Stimulated activated CD4-positive, alpha-beta T cell treated with anti-CD3 and anti-CD28 coated beads, Interleukin-12 subunit alpha, Interleukin-12 subunit beta, amount 100 ng/mL, for 48 hours (primary cell): ENCODE measurements at regions not wholly inside any gene's neighbourhood (a gene's known extent, or its start where the extent isn't known, plus 50 kb on each side); places are given as distances from the start of the nearest gene placed in this dataset.

Experiments
- DNase-seq, 3 donors: peaks; one replicate each; pipeline ENCODE4 v3.0.0-alpha.2; 2020; ENCODE audit warnings: low read depth in 2 of 3, low spot score in 1 of 3

- no peak for DNase-seq
Measured at GRCh38 chr11:116601814-116602636, 170.8 kb downstream of the BUD13 start.

- DNase-seq = no peak
Measured at GRCh38 chr11:116600930-116601329, 171.9 kb downstream of the BUD13 start.

- no peak for DNase-seq
Measured at GRCh38 chr11:116598556-116598955, 174.2 kb downstream of the BUD13 start.

- DNase-seq = no peak
Measured at GRCh38 chr11:116598036-116598435, 174.8 kb downstream of the BUD13 start.

- no peak for DNase-seq
Measured at GRCh38 chr11:116596346-116597260, 176.2 kb downstream of the BUD13 start.

- no peak for DNase-seq
Measured at GRCh38 chr11:116595305-116595880, 177.4 kb downstream of the BUD13 start.

- no peak for DNase-seq
Measured at GRCh38 chr11:116590844-116591570, 181.8 kb downstream of the BUD13 start.

GRCh38 chr11:116589402-116589801 is 183.4 kb downstream of the BUD13 start:
- DNase-seq = no peak

GRCh38 chr11:116586392-116586791 is 186.4 kb downstream of the BUD13 start:
- no peak for DNase-seq

GRCh38 chr11:116582571-116582970 is 190.2 kb downstream of the BUD13 start:
- DNase-seq = no peak

GRCh38 chr11:116581349-116581748 is 191.4 kb downstream of the BUD13 start:
- no peak for DNase-seq

GRCh38 chr11:116580799-116581198 is 192.0 kb downstream of the BUD13 start:
- DNase-seq = no peak

- DNase-seq = no peak
Measured at GRCh38 chr11:116579857-116580727, 192.7 kb downstream of the BUD13 start.

- DNase-seq = no peak
Measured at GRCh38 chr11:116579031-116579653, 193.6 kb downstream of the BUD13 start.

GRCh38 chr11:116577956-116578355 is 194.8 kb downstream of the BUD13 start:
- no peak for DNase-seq

GRCh38 chr11:116577273-116577672 is 195.5 kb downstream of the BUD13 start:
- DNase-seq = no peak

GRCh38 chr11:116576526-116576925 is 196.3 kb downstream of the BUD13 start:
- no peak for DNase-seq

- no peak for DNase-seq
Measured at GRCh38 chr11:116567721-116568242, 205.0 kb downstream of the BUD13 start.

GRCh38 chr11:116563712-116564047 is 209.1 kb downstream of the BUD13 start:
- no peak for DNase-seq
